Left lung (tissue), 4 donors: ENCODE measurements at regions not wholly inside any gene's neighbourhood (a gene's known extent, or its start where the extent isn't known, plus 50 kb on each side); places are given as distances from the start of the nearest gene placed in this dataset.

Experiments used
- ATAC-seq: fragments of 200-7000 bp; cut with Tn5 transposase; one replicate; pipeline ENCODE4 v1.9.1; 2020; ENCODE audit warnings: moderate library complexity
- DNase-seq, 4 donors: peaks; one replicate each; pipeline ENCODE4 v3.0.0-alpha.2; 2013 to 2020
- H3K27ac ChIP-seq, 2 donors: fragments of 200-600 bp; sonication (generic) in 1 of 2; one replicate each; pipeline versions ENCODE4 v1.5.0 to v1.8.0; 2020 to 2021
- H3K27me3 ChIP-seq, 2 donors: fragments of 200-600 bp; sonication (generic) in 1 of 2; one replicate each; pipeline versions ENCODE4 v1.5.0 to v1.8.0; 2020 to 2021
- H3K36me3 ChIP-seq, 2 donors: fragments of 200-600 bp; sonication (generic) in 1 of 2; one replicate each; pipeline versions ENCODE4 v1.5.0 to v1.8.0; 2020 to 2021
- H3K4me1 ChIP-seq, 2 donors: fragments of 200-600 bp; one replicate each; pipeline ENCODE4 v1.8.0; 2021
- H3K4me3 ChIP-seq, 2 donors: fragments of 200-600 bp; sonication (generic) in 1 of 2; one replicate each; pipeline versions ENCODE4 v1.5.0 to v1.8.0; 2020 to 2021; ENCODE audit warnings: mild to moderate bottlenecking in 1 of 2
- H3K9me3 ChIP-seq, 2 donors: fragments of 200-600 bp; sonication (generic) in 1 of 2; one replicate each; pipeline versions ENCODE4 v1.5.0 to v1.8.0; 2020 to 2021
- CTCF ChIP-seq, 2 donors: fragments of 200-600 bp; sonication (generic) in 1 of 2; IDR thresholded peaks; one replicate each; pipeline versions ENCODE4 v1.5.0 to v1.8.0; 2021; ENCODE audit warnings: antibody characterized with exemption in 2 of 2
- intact Hi-C, 2 donors: fragments of 100-400 bp; cut with DNase I; formaldehyde crosslinking; loops; one replicate each; pipeline versions ENCODE4 v1.11.2 to v1.14.2; 2022
- donor health status: DM: no; HTN: yes; CAD: no.
- donor health status: DM: no; HTN: no; CAD: no.

- no peak overlapping the region for H3K4me3 ChIP-seq
- DNase-seq, result peak in 1 of 4 donors; percentile 56
- no peak for ATAC-seq
- H3K9me3 ChIP-seq, result peaks cover 4 to 9% of the 10 kb centered on the region in 2 donors
- H3K4me1 ChIP-seq, result no peaks in the 10 kb centered on the region
- H3K36me3 ChIP-seq, result no peaks in the 10 kb centered on the region
- H3K27me3 ChIP-seq, result no peaks in the 10 kb centered on the region
- intact Hi-C loops, result no loop called here
- no peak overlapping the region for H3K27ac ChIP-seq
- no peak for TF ChIP-seq CTCF (IDR thresholded peaks at IDR 0.05)
Observed at GRCh38 chr5:30069441-30070263, 1123.8 kb upstream of the CDH6 start.

GRCh38 chr5:30063503-30063902, 1130.0 kb upstream of the CDH6 start:
- no peak overlapping the region for H3K27ac ChIP-seq
- intact Hi-C loops, result no loop called here
- TF ChIP-seq CTCF (IDR thresholded peaks at IDR 0.05), result no peak
- H3K27me3 ChIP-seq, result no peaks in the 10 kb centered on the region
- H3K36me3 ChIP-seq, result no peaks in the 10 kb centered on the region
- no peak for DNase-seq
- no peaks in the 10 kb centered on the region for H3K4me1 ChIP-seq
- no peaks in the 10 kb centered on the region for H3K9me3 ChIP-seq
- no peak overlapping the region for H3K4me3 ChIP-seq
- no peak for ATAC-seq

- Histone ChIP-seq H3K27ac (no peak overlapping the region), H3K4me3 (no peak overlapping the region), H3K4me1 (no peaks in the 10 kb centered on the region), H3K9me3 (peaks cover 0 to 9% of the 10 kb centered on the region in 2 donors), H3K36me3 (no peaks in the 10 kb centered on the region), H3K27me3 (no peaks in the 10 kb centered on the region)
- intact Hi-C loops, result no loop called here
- ATAC-seq (no peak), DNase-seq (no peak)
- TF ChIP-seq CTCF (IDR thresholded peaks at IDR 0.05), result no peak
Observed at GRCh38 chr5:30051976-30052375, 1141.5 kb upstream of the CDH6 start.

GRCh38 chr5:30050056-30050815, 1143.2 kb upstream of the CDH6 start:
- H3K4me1 ChIP-seq, result no peaks in the 10 kb centered on the region
- no peak overlapping the region for H3K27ac ChIP-seq
- ATAC-seq (no peak), DNase-seq (no peak)
- H3K9me3 ChIP-seq, result peaks cover 0 to 1% of the 10 kb centered on the region in 2 donors
- no peaks in the 10 kb centered on the region for H3K27me3 ChIP-seq
- intact Hi-C loops, result no loop called here
- H3K4me3 ChIP-seq, result no peak overlapping the region
- no peaks in the 10 kb centered on the region for H3K36me3 ChIP-seq
- TF ChIP-seq CTCF (IDR thresholded peaks at IDR 0.05), result no peak

GRCh38 chr5:30042677-30043076, 1150.8 kb upstream of the CDH6 start:
- DNase-seq, result peak in 1 of 4 donors; percentile 39
- no peaks in the 10 kb centered on the region for H3K27me3 ChIP-seq
- H3K9me3 ChIP-seq, result no peaks in the 10 kb centered on the region
- H3K4me3 ChIP-seq, result no peak overlapping the region
- no peaks in the 10 kb centered on the region for H3K36me3 ChIP-seq
- no peak for ATAC-seq
- intact Hi-C loops, result no loop called here
- H3K27ac ChIP-seq, result no peak overlapping the region
- no peak for TF ChIP-seq CTCF (IDR thresholded peaks at IDR 0.05)
- no peaks in the 10 kb centered on the region for H3K4me1 ChIP-seq
